Skeletal muscle satellite cell (primary cell): ENCODE measurements at regions not wholly inside any gene's neighbourhood (a gene's known extent, or its start where the extent isn't known, plus 50 kb on each side); places are given as distances from the start of the nearest gene placed in this dataset.

Source experiments
- H3K27me3 ChIP-seq: 2 replicates; pipeline ENCODE4 v1.7.0; 2013; ENCODE audit warnings: low read length; ENCODE audit not compliant: control insufficient read depth, insufficient read depth
- H3K36me3 ChIP-seq: 2 replicates; pipeline ENCODE4 v1.7.0; 2013; ENCODE audit warnings: mild to moderate bottlenecking, control low read depth, low read length; ENCODE audit not compliant: insufficient read depth
- H3K4me1 ChIP-seq: 2 replicates; pipeline ENCODE4 v1.7.0; 2013; ENCODE audit warnings: low read length; ENCODE audit not compliant: control insufficient read depth, insufficient read depth
- H3K4me2 ChIP-seq: 2 replicates; pipeline ENCODE4 v1.7.0; 2013; ENCODE audit warnings: mild to moderate bottlenecking, low read length
- H3K4me3 ChIP-seq: 2 replicates; pipeline ENCODE4 v1.7.0; 2013; ENCODE audit warnings: low read length
- H3K9ac ChIP-seq: 2 replicates; pipeline ENCODE4 v1.7.0; 2013; ENCODE audit warnings: mild to moderate bottlenecking, low read depth, low read length, moderate library complexity
- H3K9me3 ChIP-seq: replicated peaks from 2 replicates; pipeline ENCODE4 v1.7.0; 2013; ENCODE audit warnings: mild to moderate bottlenecking, control low read depth, low read length

DNA sequence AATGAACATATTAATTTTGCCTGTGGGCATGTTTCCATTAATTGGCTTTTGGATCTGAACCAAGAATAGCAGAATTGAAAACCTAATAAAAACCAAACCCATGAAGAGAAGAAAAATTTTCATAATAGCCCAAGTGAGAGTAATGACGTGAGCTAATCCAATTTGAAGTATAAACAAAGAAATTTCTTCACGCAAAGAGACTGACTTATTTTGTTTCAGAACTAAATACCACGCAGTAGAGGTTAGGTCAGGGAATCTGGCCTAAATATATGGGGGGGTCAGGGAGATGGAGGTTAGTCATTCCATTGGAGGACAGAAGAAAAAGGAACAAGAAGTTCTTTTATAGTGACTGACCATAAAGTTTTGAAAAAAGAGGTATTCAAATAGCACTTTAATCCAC lies 94.1 kb upstream of the CYP1B1 start:
- Histone ChIP-seq H3K9ac (peak overlapping the region; percentile 46), H3K4me3 (no peak overlapping the region), H3K36me3 (no peaks in the 10 kb centered on the region), H3K4me2 (peak overlapping the region; percentile 4), H3K27me3 (no peaks in the 10 kb centered on the region), H3K9me3 (peaks cover 3% of the 10 kb centered on the region), H3K4me1 (peaks cover 43% of the 10 kb centered on the region)

DNA sequence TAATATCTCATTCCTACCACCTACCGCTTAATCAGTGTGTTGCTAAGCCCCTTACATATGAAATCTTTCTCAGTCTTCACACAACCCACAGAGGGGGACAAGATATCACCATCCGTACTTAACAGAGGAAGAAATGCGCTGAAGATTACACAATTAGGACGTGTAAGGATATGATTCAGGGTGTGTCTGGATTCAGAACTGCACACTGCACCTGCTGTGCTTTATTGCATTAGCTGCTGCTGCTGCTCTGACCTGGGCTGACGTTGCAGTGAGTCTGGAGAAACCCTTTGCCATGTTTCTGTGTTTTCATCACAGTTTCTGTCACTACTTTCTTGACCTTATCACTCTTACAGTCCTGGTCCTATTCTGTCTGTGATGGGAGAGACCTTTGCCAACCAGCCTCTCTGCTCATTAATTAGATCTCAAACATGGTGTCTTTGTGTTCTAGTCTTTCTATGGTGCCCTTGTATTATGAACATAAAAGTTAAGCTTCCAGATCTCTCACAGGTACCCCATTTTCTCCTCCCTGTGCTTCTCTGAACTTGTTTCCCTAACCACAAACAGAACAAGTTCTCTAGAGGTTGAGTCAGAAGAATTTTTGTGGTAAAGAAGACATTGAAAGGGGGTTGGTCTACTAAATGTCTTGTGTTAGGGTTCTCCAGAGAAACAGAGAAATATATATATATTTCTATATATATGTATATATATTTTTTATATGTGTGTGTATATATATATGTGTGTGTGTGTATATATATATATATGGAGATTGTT lies 92.9 kb upstream of the CYP1B1 start:
- no peak overlapping the region for H3K4me3 ChIP-seq
- peaks cover 3% of the 10 kb centered on the region for H3K9me3 ChIP-seq
- H3K4me1 ChIP-seq = peaks cover 35% of the 10 kb centered on the region
- no peaks in the 10 kb centered on the region for H3K27me3 ChIP-seq
- no peak overlapping the region for H3K9ac ChIP-seq
- no peaks in the 10 kb centered on the region for H3K36me3 ChIP-seq
- peak overlapping the region; percentile 68 for H3K4me2 ChIP-seq

DNA sequence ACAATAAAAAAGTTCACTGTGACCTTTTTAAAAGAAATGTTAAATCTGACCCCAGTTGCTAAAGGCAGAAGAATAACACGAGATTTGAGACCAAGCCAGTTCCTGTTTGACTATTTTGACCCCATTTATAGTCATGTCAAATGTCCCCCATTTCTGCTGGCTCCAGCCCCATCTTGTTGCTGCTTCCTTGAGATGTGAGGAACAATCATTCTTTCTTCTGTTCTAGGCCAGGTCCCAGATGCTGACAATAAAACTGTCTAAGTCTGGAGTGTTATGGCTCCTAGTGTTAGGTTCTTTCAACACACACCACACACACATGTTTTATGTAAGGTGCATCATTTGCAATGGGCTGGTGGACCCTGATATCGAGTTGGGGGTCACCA lies 92.0 kb upstream of the CYP1B1 start:
- Histone ChIP-seq H3K27me3 (no peaks in the 10 kb centered on the region), H3K36me3 (no peaks in the 10 kb centered on the region), H3K4me3 (no peak overlapping the region), H3K9ac (no peak overlapping the region), H3K9me3 (peaks cover 3% of the 10 kb centered on the region), H3K4me1 (peaks cover 31% of the 10 kb centered on the region), H3K4me2 (no peak overlapping the region)

DNA sequence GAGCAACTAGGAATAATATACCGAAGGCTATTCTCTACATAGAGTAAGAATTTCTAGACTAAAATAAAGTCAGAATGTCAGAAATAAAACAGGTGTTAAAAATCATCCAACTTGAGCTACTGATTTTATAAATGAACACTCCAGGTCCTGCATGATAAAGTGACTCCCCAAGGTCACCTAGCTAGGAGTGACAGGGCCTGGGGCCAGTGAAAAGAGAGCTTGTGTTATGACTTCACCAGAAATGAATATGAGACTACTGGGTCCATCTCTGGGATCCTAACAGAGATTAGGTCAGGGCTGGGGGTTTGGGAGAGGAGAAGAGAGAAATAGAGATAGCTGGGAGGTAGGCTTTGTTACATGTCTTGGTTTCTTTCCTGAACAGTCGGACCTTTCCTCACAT lies 89.7 kb upstream of the CYP1B1 start:
- Histone ChIP-seq H3K27me3 (peaks cover 4% of the 10 kb centered on the region), H3K4me1 (peaks cover 27% of the 10 kb centered on the region), H3K4me3 (no peak overlapping the region), H3K9ac (no peak overlapping the region), H3K4me2 (no peak overlapping the region), H3K9me3 (no peaks in the 10 kb centered on the region), H3K36me3 (no peaks in the 10 kb centered on the region)

DNA sequence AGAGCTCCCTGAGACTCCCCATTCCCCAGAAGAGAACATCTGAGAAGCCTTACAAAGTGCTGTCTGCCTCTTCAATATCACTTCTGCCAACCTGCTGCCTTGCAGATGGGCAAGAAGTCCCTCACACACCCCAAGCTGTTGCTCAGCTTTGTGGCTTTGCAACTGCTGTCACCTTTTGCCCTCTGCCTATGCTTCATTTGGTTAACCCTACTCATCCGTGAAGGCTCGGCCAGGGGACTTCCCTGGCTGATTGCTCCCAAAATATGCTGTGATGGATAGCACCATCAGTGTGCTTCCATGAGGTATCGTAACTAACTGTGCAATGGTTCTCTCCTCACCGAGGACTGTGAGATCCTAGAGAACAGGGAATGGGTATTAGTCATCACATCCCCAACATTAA lies 88.9 kb upstream of the CYP1B1 start:
- Histone ChIP-seq H3K27me3 (peaks cover 4% of the 10 kb centered on the region), H3K9ac (no peak overlapping the region), H3K4me1 (peaks cover 19% of the 10 kb centered on the region), H3K4me2 (no peak overlapping the region), H3K36me3 (no peaks in the 10 kb centered on the region), H3K9me3 (no peaks in the 10 kb centered on the region), H3K4me3 (no peak overlapping the region)

DNA sequence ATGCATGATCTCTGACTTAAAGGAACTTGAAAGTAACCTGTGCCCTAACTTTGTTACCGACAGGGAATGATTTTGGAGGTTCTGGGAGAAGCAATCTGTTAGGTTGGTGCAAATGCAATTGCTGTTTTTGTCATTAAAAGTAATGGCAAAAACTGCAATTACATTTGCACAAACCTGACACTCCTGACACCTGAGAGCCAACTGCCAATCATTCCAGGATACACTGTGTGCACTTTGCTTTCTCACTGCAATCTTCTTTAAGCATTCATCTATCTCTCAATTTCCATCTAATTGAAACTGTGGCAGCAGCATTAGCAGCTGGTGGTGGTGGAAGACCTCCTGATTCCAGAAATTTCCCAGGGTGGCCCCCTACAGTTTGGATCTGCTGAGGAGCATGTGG lies 87.6 kb upstream of the CYP1B1 start:
- no peaks in the 10 kb centered on the region for H3K9me3 ChIP-seq
- no peak overlapping the region for H3K9ac ChIP-seq
- H3K27me3 ChIP-seq = peaks cover 4% of the 10 kb centered on the region
- H3K36me3 ChIP-seq = no peaks in the 10 kb centered on the region
- no peak overlapping the region for H3K4me3 ChIP-seq
- peaks cover 7% of the 10 kb centered on the region for H3K4me1 ChIP-seq
- no peak overlapping the region for H3K4me2 ChIP-seq

DNA sequence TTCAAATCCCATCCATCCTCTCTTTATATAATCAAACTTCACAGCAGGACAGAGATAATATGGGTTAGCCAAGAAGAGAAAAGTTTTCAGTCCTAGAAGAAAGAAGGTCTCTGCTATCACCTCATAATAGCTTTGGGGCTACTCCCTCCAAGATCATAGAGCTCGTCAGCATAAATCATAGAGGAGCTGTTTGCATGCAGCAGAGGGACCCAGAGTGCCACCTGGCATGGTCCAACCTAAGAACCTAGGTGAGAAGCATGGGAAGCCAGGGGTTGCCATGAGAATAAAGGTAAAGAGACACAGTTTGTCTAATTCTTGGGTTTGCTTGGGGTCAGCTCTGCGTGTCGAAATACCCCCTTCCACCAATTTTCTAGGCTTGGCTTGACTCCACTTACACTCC lies 87.1 kb upstream of the CYP1B1 start:
- H3K4me3 ChIP-seq = no peak overlapping the region
- no peak overlapping the region for H3K4me2 ChIP-seq
- H3K36me3 ChIP-seq = no peaks in the 10 kb centered on the region
- peaks cover 4% of the 10 kb centered on the region for H3K27me3 ChIP-seq
- H3K9ac ChIP-seq = no peak overlapping the region
- H3K9me3 ChIP-seq = no peaks in the 10 kb centered on the region
- H3K4me1 ChIP-seq = peaks cover 1% of the 10 kb centered on the region

DNA sequence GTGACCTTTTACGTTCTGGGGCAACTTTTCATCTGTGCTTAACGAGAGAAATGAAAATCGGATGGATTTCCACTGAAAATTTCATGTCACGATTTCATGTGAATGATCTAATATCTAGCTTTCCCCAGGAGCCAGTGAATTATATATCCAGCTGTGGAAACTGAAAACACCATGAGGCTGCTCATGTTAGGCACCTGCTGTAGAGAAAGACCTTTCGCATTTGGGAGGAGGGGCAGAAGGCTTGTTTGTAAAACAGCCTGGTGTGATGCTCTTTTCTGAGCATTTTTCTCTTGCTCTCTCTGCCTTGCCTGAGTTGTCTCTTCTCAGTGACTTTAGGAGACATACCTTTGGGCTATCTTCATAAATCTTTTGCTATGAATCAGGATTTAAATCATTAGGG lies 84.6 kb upstream of the CYP1B1 start:
- Histone ChIP-seq H3K9ac (no peak overlapping the region), H3K4me3 (no peak overlapping the region), H3K4me2 (no peak overlapping the region), H3K9me3 (no peaks in the 10 kb centered on the region), H3K4me1 (peaks cover 4% of the 10 kb centered on the region), H3K36me3 (no peaks in the 10 kb centered on the region), H3K27me3 (peaks cover 4% of the 10 kb centered on the region)

DNA sequence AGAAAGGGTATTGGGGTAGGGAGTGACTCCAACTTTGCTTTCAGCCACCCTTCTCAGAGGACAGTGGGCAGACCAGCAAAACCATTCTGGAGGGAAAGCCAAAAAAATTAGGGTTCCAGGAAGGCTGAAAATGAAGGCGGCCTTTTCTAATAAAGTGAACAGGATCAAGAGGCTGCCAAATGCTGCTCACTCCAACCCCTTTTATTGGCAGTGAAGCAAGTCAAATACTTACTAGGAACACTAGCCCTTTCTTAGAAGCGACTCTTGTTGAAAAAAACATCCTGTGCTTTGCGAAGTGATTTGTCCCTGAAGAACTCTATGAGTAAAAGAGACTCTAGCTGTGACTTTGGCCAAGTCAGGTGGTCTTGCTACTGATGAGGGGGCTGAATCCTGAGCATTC lies 83.6 kb upstream of the CYP1B1 start:
- Histone ChIP-seq H3K27me3 (peaks cover 4% of the 10 kb centered on the region), H3K4me1 (peaks cover 4% of the 10 kb centered on the region), H3K9me3 (no peaks in the 10 kb centered on the region), H3K4me2 (no peak overlapping the region), H3K4me3 (no peak overlapping the region), H3K36me3 (no peaks in the 10 kb centered on the region), H3K9ac (no peak overlapping the region)

DNA sequence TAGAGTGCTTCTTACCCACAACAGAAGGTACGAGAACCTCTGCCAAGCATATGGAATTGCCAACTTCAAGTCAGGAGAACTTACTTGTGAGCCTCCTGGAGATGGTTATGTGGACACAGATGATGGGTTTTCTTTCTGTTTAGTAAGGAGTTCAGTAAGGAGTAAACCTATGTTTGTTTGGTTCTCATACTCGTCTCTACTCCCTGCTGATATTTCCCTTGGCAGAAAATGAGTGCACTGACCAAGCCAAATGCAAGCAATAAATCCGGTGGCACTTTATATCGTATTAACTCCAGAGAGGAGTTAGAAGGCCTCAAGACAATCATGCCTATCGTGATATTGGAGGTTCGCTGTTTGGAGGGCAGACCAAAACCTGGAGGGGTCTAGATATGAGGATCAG lies 83.2 kb upstream of the CYP1B1 start:
- H3K27me3 ChIP-seq = peaks cover 4% of the 10 kb centered on the region
- H3K4me3 ChIP-seq = no peak overlapping the region
- H3K9me3 ChIP-seq = no peaks in the 10 kb centered on the region
- H3K4me1 ChIP-seq = peaks cover 4% of the 10 kb centered on the region
- H3K36me3 ChIP-seq = no peaks in the 10 kb centered on the region
- no peak overlapping the region for H3K9ac ChIP-seq
- no peak overlapping the region for H3K4me2 ChIP-seq

DNA sequence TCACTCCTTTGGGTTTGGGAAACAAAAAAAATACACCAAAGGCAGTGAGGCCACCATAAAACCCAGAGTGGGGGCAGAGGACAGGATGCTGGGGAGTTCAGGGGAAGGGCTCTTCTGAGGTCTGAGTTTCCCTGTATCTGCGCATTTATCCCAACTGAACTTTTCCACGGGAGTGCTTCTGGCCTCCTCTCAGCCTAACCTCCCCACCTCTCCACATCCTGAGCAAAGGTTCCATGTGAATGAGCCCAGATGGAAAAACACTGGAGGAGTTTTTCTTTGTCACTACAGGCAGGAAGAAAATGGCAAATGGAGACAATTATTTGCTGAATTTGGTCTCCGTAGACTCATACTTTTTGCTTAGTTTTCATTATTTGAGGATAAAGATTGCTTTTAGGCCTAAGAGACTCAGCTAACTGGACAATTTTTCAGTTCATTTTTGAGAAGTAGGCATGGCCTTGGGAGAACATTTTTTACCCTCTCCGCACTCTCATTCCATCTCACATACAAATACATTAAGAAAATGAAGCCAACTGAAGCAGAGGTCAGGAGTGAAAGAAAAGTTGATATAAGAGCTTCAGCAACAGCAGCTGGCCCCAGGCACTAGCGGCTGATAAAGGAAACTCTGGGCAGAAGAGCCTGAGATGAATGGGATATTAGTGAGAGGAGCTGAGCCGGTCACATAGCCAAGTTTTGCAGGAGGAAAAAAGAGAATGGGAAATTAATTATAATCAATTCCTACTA lies 82.6 kb upstream of the CYP1B1 start:
- Histone ChIP-seq H3K4me2 (no peak overlapping the region), H3K36me3 (no peaks in the 10 kb centered on the region), H3K9me3 (no peaks in the 10 kb centered on the region), H3K4me1 (peaks cover 4% of the 10 kb centered on the region), H3K9ac (no peak overlapping the region), H3K4me3 (no peak overlapping the region), H3K27me3 (peaks cover 4% of the 10 kb centered on the region)

DNA sequence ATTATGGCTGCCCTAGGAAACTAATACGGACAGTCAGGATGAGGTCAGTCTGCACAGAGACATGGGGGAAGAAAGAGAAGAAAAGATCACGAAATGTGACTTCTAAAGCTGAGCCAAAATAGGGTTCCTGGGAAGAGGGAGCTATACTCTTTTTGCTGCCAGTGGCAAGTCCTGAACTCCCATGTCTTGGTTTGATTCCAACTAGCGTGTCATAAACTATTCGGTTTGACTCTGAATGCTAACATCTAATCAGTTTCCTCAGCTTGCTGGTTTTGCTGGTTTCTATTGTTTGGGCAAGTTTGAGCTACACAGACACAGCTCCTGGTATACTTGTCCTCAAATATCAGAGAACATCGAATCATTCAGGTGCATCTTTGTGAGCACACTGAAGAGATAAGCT lies 80.5 kb upstream of the CYP1B1 start:
- Histone ChIP-seq H3K4me1 (peaks cover 4% of the 10 kb centered on the region), H3K9me3 (no peaks in the 10 kb centered on the region), H3K27me3 (no peaks in the 10 kb centered on the region), H3K9ac (no peak overlapping the region), H3K4me2 (no peak overlapping the region), H3K36me3 (no peaks in the 10 kb centered on the region), H3K4me3 (no peak overlapping the region)
